ENCODE measurements at regions not wholly inside any gene's neighbourhood (a gene's known extent, or its start where the extent isn't known, plus 50 kb on each side); places are given as distances from the start of the nearest gene placed in this dataset.

- H3K9me3 ChIP-seq (ENCODE audit: control extremely low read depth in 1 of 3, control insufficient read depth in 2 of 3, insufficient read depth in 1 of 3, low read length in 2 of 3): no peaks in the 10 kb centered on the region
- H3K27ac Mint-ChIP-seq: no peak overlapping the region
- H3K4me3 ChIP-seq (ENCODE audit: control extremely low read depth in 1 of 5, extremely low read depth in 1 of 5, insufficient read depth in 1 of 5, low read depth in 2 of 5, low read length in 4 of 5): no peak overlapping the region
- ATAC-seq (ENCODE audit: low read depth): no peak
- CTCF ChIA-PET: no interaction called here
- no peak overlapping the region for H2AFZ ChIP-seq (ENCODE audit: insufficient read depth, low read depth, low read length, poor library complexity, severe bottlenecking)
- no peaks in the 10 kb centered on the region for H4K20me1 ChIP-seq (ENCODE audit: control insufficient read depth, insufficient read depth, low read length, poor library complexity, severe bottlenecking)
- no peak overlapping the region for H3K9ac ChIP-seq (ENCODE audit: low read length)
- H3K79me2 ChIP-seq (ENCODE audit: control insufficient read depth, insufficient read depth, low read length): no peaks in the 10 kb centered on the region
- H3K4me2 ChIP-seq (replicated peaks; ENCODE audit: low read depth, low read length, poor library complexity, severe bottlenecking): no peak overlapping the region
- H3K27me3 ChIP-seq (replicated peaks in 1 of 4; ENCODE audit: control extremely low read depth in 1 of 4, control insufficient read depth in 3 of 4, insufficient read depth in 4 of 4, low read length in 3 of 4): no peaks in the 10 kb centered on the region
- intact Hi-C loops (cut with micrococcal nuclease): no loop called here
- no peaks in the 10 kb centered on the region for H3K27me3 Mint-ChIP-seq
- POLR2A ChIA-PET: no interaction called here
- no peak for DNase-seq
- no peaks in the 10 kb centered on the region for H3K9me3 Mint-ChIP-seq (ENCODE audit: insufficient read depth)
- WGBS (ENCODE audit: insufficient coverage): 79% methylated on average over 2 of the region's 3 CpGs
- no peak overlapping the region for H3K4me3 Mint-ChIP-seq
- H3K4me1 ChIP-seq (ENCODE audit: control insufficient read depth in 2 of 2, insufficient read depth in 2 of 2, low read length in 2 of 2): no peaks in the 10 kb centered on the region
- H3K36me3 ChIP-seq (replicated peaks in 1 of 2; ENCODE audit: control extremely low read depth in 1 of 2, control insufficient read depth in 1 of 2, extremely low read depth in 1 of 2, insufficient read depth in 2 of 2, low read length in 1 of 2): no peaks in the 10 kb centered on the region
- TF ChIP-seq EZH2 (IDR thresholded peaks at IDR 0.05; ENCODE audit: borderline replicate concordance, insufficient read depth, low read depth, low read length, poor library complexity, severe bottlenecking) (no peak), CTCF (IDR thresholded peaks at IDR 0.05) (no peak)
- H3K27ac ChIP-seq (ENCODE audit: low read length in 2 of 2): no peak overlapping the region
- no peaks in the 10 kb centered on the region for H3K4me1 Mint-ChIP-seq
These were observed 127.2 kb upstream of the ADAMTSL1 start for GRCh38 chr9:18346745-18347144.

GRCh38 chr9:18347386-18348082 is 126.4 kb upstream of the ADAMTSL1 start:
- H3K4me2 ChIP-seq (replicated peaks; ENCODE audit: low read depth, low read length, poor library complexity, severe bottlenecking): no peak overlapping the region
- H3K27ac ChIP-seq (ENCODE audit: low read length in 2 of 2): no peak overlapping the region
- Mint-ChIP-seq H3K4me3 (no peak overlapping the region), H3K27me3 (no peaks in the 10 kb centered on the region), H3K27ac (no peak overlapping the region), H3K4me1 (no peaks in the 10 kb centered on the region), H3K9me3 (ENCODE audit: insufficient read depth) (no peaks in the 10 kb centered on the region)
- H3K4me1 ChIP-seq (ENCODE audit: control insufficient read depth in 2 of 2, insufficient read depth in 2 of 2, low read length in 2 of 2): no peaks in the 10 kb centered on the region
- no peaks in the 10 kb centered on the region for H3K36me3 ChIP-seq (replicated peaks in 1 of 2; ENCODE audit: control extremely low read depth in 1 of 2, control insufficient read depth in 1 of 2, extremely low read depth in 1 of 2, insufficient read depth in 2 of 2, low read length in 1 of 2)
- ChIA-PET POLR2A (no interaction called here), CTCF (no interaction called here)
- no peak for ATAC-seq (ENCODE audit: low read depth)
- intact Hi-C loops (cut with micrococcal nuclease): no loop called here
- H3K4me3 ChIP-seq (ENCODE audit: control extremely low read depth in 1 of 5, extremely low read depth in 1 of 5, insufficient read depth in 1 of 5, low read depth in 2 of 5, low read length in 4 of 5): no peak overlapping the region
- no peaks in the 10 kb centered on the region for H4K20me1 ChIP-seq (ENCODE audit: control insufficient read depth, insufficient read depth, low read length, poor library complexity, severe bottlenecking)
- H3K9me3 ChIP-seq (ENCODE audit: control extremely low read depth in 1 of 3, control insufficient read depth in 2 of 3, insufficient read depth in 1 of 3, low read length in 2 of 3): no peaks in the 10 kb centered on the region
- no peak overlapping the region for H2AFZ ChIP-seq (ENCODE audit: insufficient read depth, low read depth, low read length, poor library complexity, severe bottlenecking)
- H3K9ac ChIP-seq (ENCODE audit: low read length): no peak overlapping the region
- no peaks in the 10 kb centered on the region for H3K79me2 ChIP-seq (ENCODE audit: control insufficient read depth, insufficient read depth, low read length)
- WGBS (ENCODE audit: insufficient coverage): 100% methylated on average over 1 of the region's 2 CpGs
- no peaks in the 10 kb centered on the region for H3K27me3 ChIP-seq (replicated peaks in 1 of 4; ENCODE audit: control extremely low read depth in 1 of 4, control insufficient read depth in 3 of 4, insufficient read depth in 4 of 4, low read length in 3 of 4)
- no peak for DNase-seq
- no peak for TF ChIP-seq EZH2 (IDR thresholded peaks at IDR 0.05; ENCODE audit: borderline replicate concordance, insufficient read depth, low read depth, low read length, poor library complexity, severe bottlenecking)
- TF ChIP-seq CTCF (IDR thresholded peaks at IDR 0.05): no peak

Data from B cell (primary cell).